ENCODE measurements at regions not wholly inside any gene's neighbourhood (a gene's known extent, or its start where the extent isn't known, plus 50 kb on each side); places are given as distances from the start of the nearest gene placed in this dataset.
"Not testable (repeated sequence)": the region's sequence is repeated elsewhere in the genome, so short reads cannot be mapped to it uniquely, and the experiment has no call there.

GRCh38 chr14:98186140-98186539 is 1085.9 kb downstream of the BCL11B start:
- DNase-seq (ENCODE audit: low spot score): no peak

- DNase-seq (ENCODE audit: low spot score): no peak
Observed at GRCh38 chr14:98187281-98187680, 1084.7 kb downstream of the BCL11B start.

- DNase-seq (ENCODE audit: low spot score): no peak
Observed at GRCh38 chr14:98189062-98189461, 1082.9 kb downstream of the BCL11B start.

- DNase-seq (ENCODE audit: low spot score): no peak
Observed at GRCh38 chr14:98189511-98189910, 1082.5 kb downstream of the BCL11B start.

- no peak for DNase-seq (ENCODE audit: low spot score)
Observed at GRCh38 chr14:98189944-98190343, 1082.1 kb downstream of the BCL11B start.

GRCh38 chr14:98192946-98193345 is 1079.1 kb downstream of the BCL11B start:
- DNase-seq (ENCODE audit: low spot score): no peak

GRCh38 chr14:98194821-98195220 is 1077.2 kb downstream of the BCL11B start:
- DNase-seq (ENCODE audit: low spot score): no peak

GRCh38 chr14:98195256-98195655 is 1076.7 kb downstream of the BCL11B start:
- DNase-seq (ENCODE audit: low spot score): no peak

GRCh38 chr14:98197933-98198332 is 1074.1 kb downstream of the BCL11B start:
- no peak for DNase-seq (ENCODE audit: low spot score)

GRCh38 chr14:98198385-98198784 is 1073.6 kb downstream of the BCL11B start:
- DNase-seq (ENCODE audit: low spot score): no peak

- no peak for DNase-seq (ENCODE audit: low spot score)
Observed at GRCh38 chr14:98200601-98201000, 1071.4 kb downstream of the BCL11B start.

- DNase-seq (ENCODE audit: low spot score): no peak
Observed at GRCh38 chr14:98203421-98203820, 1068.6 kb downstream of the BCL11B start.

- DNase-seq (ENCODE audit: low spot score): no peak
Observed at GRCh38 chr14:98204139-98204538, 1067.9 kb downstream of the BCL11B start.

- DNase-seq (ENCODE audit: low spot score): no peak
Observed at GRCh38 chr14:98207415-98207814, 1064.6 kb downstream of the BCL11B start.

- no peak for DNase-seq (ENCODE audit: low spot score)
Observed at GRCh38 chr14:98208211-98208611, 1063.8 kb downstream of the BCL11B start.

- no peak for DNase-seq (ENCODE audit: low spot score)
Observed at GRCh38 chr14:98208943-98209342, 1063.1 kb downstream of the BCL11B start.

- no peak for DNase-seq (ENCODE audit: low spot score)
Observed at GRCh38 chr14:98210045-98210672, 1061.8 kb downstream of the BCL11B start.

GRCh38 chr14:98217530-98217929 is 1054.5 kb downstream of the BCL11B start:
- no peak for DNase-seq (ENCODE audit: low spot score)

- DNase-seq (ENCODE audit: low spot score): no peak
Observed at GRCh38 chr14:98218218-98218617, 1053.8 kb downstream of the BCL11B start.

GRCh38 chr14:98219638-98220037 is 1052.4 kb downstream of the BCL11B start:
- DNase-seq (ENCODE audit: low spot score): no peak

- no peak for DNase-seq (ENCODE audit: low spot score)
Observed at GRCh38 chr14:98223106-98223505, 1048.9 kb downstream of the BCL11B start.

- DNase-seq (ENCODE audit: low spot score): not testable (repeated sequence)
Observed at GRCh38 chr14:98223710-98224109, 1048.3 kb downstream of the BCL11B start.

- DNase-seq (ENCODE audit: low spot score): no peak
Observed at GRCh38 chr14:98226411-98226810, 1045.6 kb downstream of the BCL11B start.

- no peak for DNase-seq (ENCODE audit: low spot score)
Observed at GRCh38 chr14:98227000-98227726, 1044.8 kb downstream of the BCL11B start.

Measured in ureter (tissue), 1 donor.